ENCODE measurements at regions not wholly inside any gene's neighbourhood (a gene's known extent, or its start where the extent isn't known, plus 50 kb on each side); places are given as distances from the start of the nearest gene placed in this dataset.

- DNase-seq (ENCODE audit: low read depth) = no peak
Measured at GRCh38 chr7:131255242-131255641, 72.4 kb upstream of the MKLN1 start.

GRCh38 chr7:131261476-131261994 is 66.1 kb upstream of the MKLN1 start:
- no peak for DNase-seq (ENCODE audit: low read depth)

- DNase-seq (ENCODE audit: low read depth) = no peak
Measured at GRCh38 chr7:131265227-131265626, 62.4 kb upstream of the MKLN1 start.

- DNase-seq (ENCODE audit: low read depth) = no peak
Measured at GRCh38 chr7:131267631-131268030, 60.0 kb upstream of the MKLN1 start.

- no peak for DNase-seq (ENCODE audit: low read depth)
Measured at GRCh38 chr7:131268906-131269305, 58.8 kb upstream of the MKLN1 start.

- DNase-seq (ENCODE audit: low read depth) = no peak
Measured at GRCh38 chr7:131272086-131272485, 55.6 kb upstream of the MKLN1 start.

GRCh38 chr7:131274986-131275385 is 52.7 kb upstream of the MKLN1 start:
- DNase-seq (ENCODE audit: low read depth) = no peak

GRCh38 chr7:131276190-131276589 is 51.5 kb upstream of the MKLN1 start:
- no peak for DNase-seq (ENCODE audit: low read depth)

- DNase-seq (ENCODE audit: low read depth) = no peak
Measured at GRCh38 chr7:131276748-131277147, 50.9 kb upstream of the MKLN1 start.

Measured in RPMI7951 (cell line).